ENCODE measurements at regions not wholly inside any gene's neighbourhood (a gene's known extent, or its start where the extent isn't known, plus 50 kb on each side); places are given as distances from the start of the nearest gene placed in this dataset.
A peak's percentile ranks its signal among the peaks of the same experiment; 100 is the strongest.

DNA sequence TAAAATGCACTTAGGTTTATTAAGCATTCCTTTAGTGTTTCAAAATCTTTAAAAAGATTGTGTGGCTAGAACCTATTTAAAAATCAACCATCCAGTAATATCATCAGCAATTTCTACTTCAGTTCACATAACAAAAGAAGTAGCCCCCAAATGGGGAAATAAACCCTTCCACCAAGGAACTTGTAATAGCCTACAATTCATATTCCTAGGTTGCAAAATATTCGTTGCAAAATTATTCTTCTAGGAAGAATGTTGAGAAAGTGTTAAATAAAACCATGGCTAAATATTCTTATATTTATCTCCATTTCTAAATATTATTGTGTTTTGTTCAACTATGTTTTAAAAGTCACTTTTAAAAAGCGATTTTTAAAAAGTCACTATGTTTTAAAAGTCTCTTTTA lies 177.9 kb upstream of the PRLR start:
- DNase-seq (no peak), ATAC-seq (no peak)
- intact Hi-C loops (cut with DNase I, micrococcal nuclease), result no loop called here
- TF ChIP-seq, protein P1, sequence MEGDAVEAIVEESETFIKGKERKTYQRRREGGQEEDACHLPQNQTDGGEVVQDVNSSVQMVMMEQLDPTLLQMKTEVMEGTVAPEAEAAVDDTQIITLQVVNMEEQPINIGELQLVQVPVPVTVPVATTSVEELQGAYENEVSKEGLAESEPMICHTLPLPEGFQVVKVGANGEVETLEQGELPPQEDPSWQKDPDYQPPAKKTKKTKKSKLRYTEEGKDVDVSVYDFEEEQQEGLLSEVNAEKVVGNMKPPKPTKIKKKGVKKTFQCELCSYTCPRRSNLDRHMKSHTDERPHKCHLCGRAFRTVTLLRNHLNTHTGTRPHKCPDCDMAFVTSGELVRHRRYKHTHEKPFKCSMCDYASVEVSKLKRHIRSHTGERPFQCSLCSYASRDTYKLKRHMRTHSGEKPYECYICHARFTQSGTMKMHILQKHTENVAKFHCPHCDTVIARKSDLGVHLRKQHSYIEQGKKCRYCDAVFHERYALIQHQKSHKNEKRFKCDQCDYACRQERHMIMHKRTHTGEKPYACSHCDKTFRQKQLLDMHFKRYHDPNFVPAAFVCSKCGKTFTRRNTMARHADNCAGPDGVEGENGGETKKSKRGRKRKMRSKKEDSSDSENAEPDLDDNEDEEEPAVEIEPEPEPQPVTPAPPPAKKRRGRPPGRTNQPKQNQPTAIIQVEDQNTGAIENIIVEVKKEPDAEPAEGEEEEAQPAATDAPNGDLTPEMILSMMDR (IDR thresholded peaks at IDR 0.05), result no peak
- H3K4me1 ChIP-seq (ENCODE audit: low read depth), result no peaks in the 10 kb centered on the region
- H3K9me3 ChIP-seq, result no peaks in the 10 kb centered on the region
- no peaks in the 10 kb centered on the region for H3K36me3 ChIP-seq (ENCODE audit: low read depth)
- no peak overlapping the region for H3K4me3 ChIP-seq

DNA sequence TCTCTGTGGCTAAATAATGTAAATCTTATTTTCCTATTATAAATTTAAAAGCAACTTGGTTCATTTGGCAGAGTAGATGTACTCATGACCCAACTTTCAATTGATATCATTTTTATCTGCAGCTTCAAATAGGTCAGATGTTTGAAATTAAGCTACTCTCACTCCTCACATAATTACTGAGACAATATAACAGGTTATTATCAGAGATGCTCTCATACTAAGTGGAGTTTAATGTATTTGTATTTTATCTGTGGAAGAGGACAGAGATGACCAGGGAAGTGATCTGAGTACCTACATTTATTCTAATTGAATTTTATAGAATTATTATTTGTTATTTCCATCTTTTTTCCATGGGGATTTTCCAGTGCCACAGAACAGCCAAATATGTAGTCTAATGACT lies 177.4 kb upstream of the PRLR start:
- no peak for DNase-seq
- Histone ChIP-seq H3K36me3 (ENCODE audit: low read depth) (no peaks in the 10 kb centered on the region), H3K4me3 (no peak overlapping the region), H3K9me3 (no peaks in the 10 kb centered on the region), H3K4me1 (ENCODE audit: low read depth) (no peaks in the 10 kb centered on the region)
- no peak for ATAC-seq
- TF ChIP-seq, protein P1 (IDR thresholded peaks at IDR 0.05), result no peak
- intact Hi-C loops (cut with DNase I, micrococcal nuclease), result no loop called here

DNA sequence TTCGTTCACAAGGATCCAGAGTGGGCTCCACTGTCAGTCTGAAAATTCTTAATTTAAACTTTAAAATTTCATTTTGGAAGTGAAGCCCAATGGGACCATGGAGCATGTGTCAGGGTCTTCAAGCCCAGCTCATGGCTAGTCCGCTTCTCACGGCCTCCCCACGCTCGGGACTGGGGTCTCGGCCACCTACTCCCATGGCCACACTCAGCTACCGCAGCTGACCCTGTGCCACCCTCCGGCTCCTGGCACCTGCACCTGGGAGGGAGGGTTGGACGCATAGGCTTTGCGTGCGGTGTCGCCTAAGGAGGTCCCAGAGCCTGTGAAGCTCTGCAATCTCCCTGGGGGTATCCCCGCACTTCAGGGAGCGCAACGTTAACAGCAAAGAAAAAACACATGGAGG lies 175.7 kb upstream of the PRLR start:
- Histone ChIP-seq H3K9me3 (no peaks in the 10 kb centered on the region), H3K36me3 (ENCODE audit: low read depth) (no peaks in the 10 kb centered on the region), H3K4me3 (no peak overlapping the region), H3K4me1 (ENCODE audit: low read depth) (no peaks in the 10 kb centered on the region)
- TF ChIP-seq, protein P1 (IDR thresholded peaks at IDR 0.05), result no peak
- ATAC-seq (no peak), DNase-seq (peak in 1 of 3 donors; percentile 29)
- intact Hi-C loops (cut with DNase I, micrococcal nuclease), result no loop called here

DNA sequence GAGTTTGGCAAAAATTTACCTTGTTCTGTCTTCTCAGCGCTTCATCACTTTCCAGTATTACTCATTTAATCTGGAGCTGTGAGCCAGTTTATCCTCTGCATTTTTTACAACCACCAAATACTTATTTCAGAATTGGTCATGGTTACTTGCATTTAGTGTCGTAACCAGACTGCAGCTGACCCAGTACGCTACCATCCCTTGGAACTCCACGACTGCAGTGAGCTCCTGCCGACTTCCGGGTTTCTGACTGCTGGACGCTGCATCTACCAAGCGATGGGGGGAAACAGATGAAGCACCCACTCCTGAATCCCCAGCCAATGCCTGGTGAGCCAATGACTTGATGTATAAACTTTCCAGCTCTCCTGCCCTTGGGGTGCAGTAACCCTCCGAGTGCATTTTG lies 174.4 kb upstream of the PRLR start:
- Histone ChIP-seq H3K4me1 (ENCODE audit: low read depth) (no peaks in the 10 kb centered on the region), H3K36me3 (ENCODE audit: low read depth) (no peaks in the 10 kb centered on the region), H3K4me3 (no peak overlapping the region), H3K9me3 (no peaks in the 10 kb centered on the region)
- TF ChIP-seq, protein P1 (IDR thresholded peaks at IDR 0.05), result no peak
- intact Hi-C loops (cut with DNase I, micrococcal nuclease), result no loop called here
- DNase-seq (no peak), ATAC-seq (no peak)

DNA sequence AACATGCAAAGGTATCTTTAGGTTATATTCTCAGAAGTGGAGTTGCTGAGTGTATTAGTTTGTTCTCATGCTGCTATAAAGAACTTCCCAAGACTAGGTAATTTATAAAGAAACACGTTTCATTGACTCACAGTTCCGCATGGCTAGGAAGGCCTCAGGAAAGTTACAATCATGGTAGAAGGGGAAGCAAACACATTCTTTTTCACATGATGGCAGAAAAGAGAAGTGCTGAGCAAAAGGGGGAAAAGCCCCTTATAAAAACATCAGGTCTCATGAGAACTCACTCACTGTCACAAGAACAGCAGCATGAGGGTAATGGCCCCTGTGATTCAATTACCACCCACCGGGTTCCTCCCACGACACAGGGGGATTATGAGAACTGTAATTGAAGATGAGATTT lies 163.6 kb upstream of the PRLR start:
- Histone ChIP-seq H3K4me3 (no peak overlapping the region), H3K4me1 (ENCODE audit: low read depth) (no peaks in the 10 kb centered on the region), H3K9me3 (no peaks in the 10 kb centered on the region), H3K36me3 (ENCODE audit: low read depth) (no peaks in the 10 kb centered on the region)
- DNase-seq, result no peak
- intact Hi-C loops (cut with DNase I, micrococcal nuclease), result no loop called here
- TF ChIP-seq, protein P1 (IDR thresholded peaks at IDR 0.05), result no peak
- no peak for ATAC-seq

DNA sequence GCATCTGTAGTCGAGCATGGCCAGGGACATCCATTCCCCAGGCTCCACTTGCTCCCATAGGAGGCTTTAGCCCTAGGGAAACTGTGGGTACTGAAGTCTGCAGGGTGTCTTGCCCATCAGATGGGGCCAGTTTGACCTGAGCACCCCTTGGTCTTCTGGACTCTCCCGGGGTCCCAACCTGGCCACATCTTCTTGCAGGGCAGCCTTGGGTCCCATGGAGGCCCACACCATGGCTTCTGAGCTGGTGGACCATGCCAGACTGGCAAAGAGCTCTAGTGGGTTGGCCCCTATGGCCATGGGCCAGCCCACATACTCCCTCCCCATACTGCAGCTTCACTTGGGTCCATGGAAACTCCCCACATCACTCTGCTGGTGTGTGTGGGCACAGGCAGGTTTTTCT lies 154.4 kb upstream of the PRLR start:
- ATAC-seq (no peak), DNase-seq (peak in 1 of 3 donors; percentile 19)
- TF ChIP-seq, protein P1 (IDR thresholded peaks at IDR 0.05), result no peak
- H3K9me3 ChIP-seq, result no peaks in the 10 kb centered on the region
- H3K4me1 ChIP-seq (ENCODE audit: low read depth), result no peaks in the 10 kb centered on the region
- intact Hi-C loops (cut with DNase I, micrococcal nuclease), result no loop called here
- H3K36me3 ChIP-seq (ENCODE audit: low read depth), result no peaks in the 10 kb centered on the region
- no peak overlapping the region for H3K4me3 ChIP-seq
